SK-N-SH (cell line): ENCODE measurements at regions not wholly inside any gene's neighbourhood (a gene's known extent, or its start where the extent isn't known, plus 50 kb on each side); places are given as distances from the start of the nearest gene placed in this dataset.

Experiments
- POLR2AphosphoS5 ChIP-seq: IDR thresholded peaks from 2 replicates; pipeline ENCODE4 v1.6.1; 2012; ENCODE audit warnings: low read depth, low read length
- RAD21 ChIP-seq: IDR thresholded peaks from 2 replicates; pipeline ENCODE4 v1.6.1; 2012; ENCODE audit warnings: mild to moderate bottlenecking, low read length
- TAF1 ChIP-seq: IDR thresholded peaks from 2 replicates; pipeline ENCODE4 v1.6.1; 2012; ENCODE audit warnings: low read depth, mild to moderate bottlenecking, low read length, moderate library complexity, borderline replicate concordance
- TF ChIP-seq, protein P1 (sequence below): IDR thresholded peaks from 2 replicates; pipeline ENCODE4 v1.4.0; 2012; ENCODE audit warnings: low read depth, borderline replicate concordance
- TF ChIP-seq, protein P2 (sequence below): fragments of 200-600 bp; sonication (generic); IDR thresholded peaks from 2 replicates; pipeline ENCODE4 v1.6.1; 2017; ENCODE audit warnings: antibody characterized with exemption, mild to moderate bottlenecking, moderate library complexity

DNA sequence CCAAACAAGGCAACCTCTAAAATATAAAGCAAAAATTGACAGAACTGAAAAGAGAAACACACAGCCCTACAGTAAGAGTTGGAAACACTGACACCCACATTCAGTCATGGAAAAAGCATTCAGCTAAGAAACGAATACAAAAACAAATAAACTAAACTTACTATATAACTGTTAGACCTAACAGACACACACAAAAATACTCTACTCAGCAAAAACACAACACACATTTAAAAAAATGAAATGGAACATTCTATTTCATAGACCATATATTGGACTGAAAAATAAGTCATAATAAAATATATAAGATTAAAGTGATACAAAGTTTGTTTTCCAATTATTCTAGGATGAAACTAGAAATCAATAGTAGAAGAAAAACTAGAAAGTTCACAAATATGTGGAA is 488.8 kb upstream of the POU3F4 start:
- TF ChIP-seq, protein P1, sequence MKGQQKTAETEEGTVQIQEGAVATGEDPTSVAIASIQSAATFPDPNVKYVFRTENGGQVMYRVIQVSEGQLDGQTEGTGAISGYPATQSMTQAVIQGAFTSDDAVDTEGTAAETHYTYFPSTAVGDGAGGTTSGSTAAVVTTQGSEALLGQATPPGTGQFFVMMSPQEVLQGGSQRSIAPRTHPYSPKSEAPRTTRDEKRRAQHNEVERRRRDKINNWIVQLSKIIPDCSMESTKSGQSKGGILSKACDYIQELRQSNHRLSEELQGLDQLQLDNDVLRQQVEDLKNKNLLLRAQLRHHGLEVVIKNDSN = no peak
- TF ChIP-seq, protein P2, sequence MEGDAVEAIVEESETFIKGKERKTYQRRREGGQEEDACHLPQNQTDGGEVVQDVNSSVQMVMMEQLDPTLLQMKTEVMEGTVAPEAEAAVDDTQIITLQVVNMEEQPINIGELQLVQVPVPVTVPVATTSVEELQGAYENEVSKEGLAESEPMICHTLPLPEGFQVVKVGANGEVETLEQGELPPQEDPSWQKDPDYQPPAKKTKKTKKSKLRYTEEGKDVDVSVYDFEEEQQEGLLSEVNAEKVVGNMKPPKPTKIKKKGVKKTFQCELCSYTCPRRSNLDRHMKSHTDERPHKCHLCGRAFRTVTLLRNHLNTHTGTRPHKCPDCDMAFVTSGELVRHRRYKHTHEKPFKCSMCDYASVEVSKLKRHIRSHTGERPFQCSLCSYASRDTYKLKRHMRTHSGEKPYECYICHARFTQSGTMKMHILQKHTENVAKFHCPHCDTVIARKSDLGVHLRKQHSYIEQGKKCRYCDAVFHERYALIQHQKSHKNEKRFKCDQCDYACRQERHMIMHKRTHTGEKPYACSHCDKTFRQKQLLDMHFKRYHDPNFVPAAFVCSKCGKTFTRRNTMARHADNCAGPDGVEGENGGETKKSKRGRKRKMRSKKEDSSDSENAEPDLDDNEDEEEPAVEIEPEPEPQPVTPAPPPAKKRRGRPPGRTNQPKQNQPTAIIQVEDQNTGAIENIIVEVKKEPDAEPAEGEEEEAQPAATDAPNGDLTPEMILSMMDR = no peak
- no peak for TF ChIP-seq POLR2AphosphoS5
- TF ChIP-seq TAF1 = no peak
- no peak for TF ChIP-seq RAD21
